GM10266 (cell line): ENCODE measurements at regions not wholly inside any gene's neighbourhood (a gene's known extent, or its start where the extent isn't known, plus 50 kb on each side); places are given as distances from the start of the nearest gene placed in this dataset.
"Not testable (repeated sequence)": the region's sequence is repeated elsewhere in the genome, so short reads cannot be mapped to it uniquely, and the experiment has no call there.

Experiments used
- DNase-seq: peaks from one replicate; pipeline ENCODE4 v3.0.0; 2012; ENCODE audit errors: extremely low spot score
- TF ChIP-seq, protein P1 (sequence below): IDR thresholded peaks from 2 replicates; pipeline ENCODE4 v1.5.1; 2012; ENCODE audit warnings: mild to moderate bottlenecking, low read depth; ENCODE audit not compliant: control insufficient read depth, insufficient read depth; ENCODE audit errors: missing control alignments

DNA sequence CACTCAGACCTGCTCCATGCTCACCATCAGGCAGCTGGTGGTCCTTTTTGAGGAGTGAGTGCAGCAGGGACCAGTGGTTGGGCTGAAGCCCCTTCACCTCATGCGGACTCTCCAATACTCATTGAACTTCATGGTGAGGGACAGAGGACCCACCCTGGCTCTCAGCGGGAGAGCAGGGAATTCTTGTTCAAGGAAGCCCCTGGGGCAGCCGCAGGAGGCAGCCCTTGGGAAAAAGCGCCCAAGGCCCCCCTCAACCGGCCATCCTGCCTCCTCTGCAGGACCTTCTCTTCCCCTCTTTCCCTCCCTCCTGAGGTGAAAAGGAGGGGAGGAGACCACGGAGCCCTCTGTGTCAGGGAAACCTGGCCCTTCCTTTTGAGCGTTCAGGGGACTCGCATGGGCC is 4510.9 kb upstream of the OR11H1 start:
- DNase-seq = not testable (repeated sequence)

GRCh38 chr22:11020522-11020921 is 4507.5 kb upstream of the OR11H1 start:
- DNase-seq = not testable (repeated sequence)

GRCh38 chr22:11026541-11026940 is 4501.5 kb upstream of the OR11H1 start:
- DNase-seq = not testable (repeated sequence)

GRCh38 chr22:11027064-11027463 is 4500.9 kb upstream of the OR11H1 start:
- DNase-seq = not testable (repeated sequence)

GRCh38 chr22:11027532-11027931 is 4500.5 kb upstream of the OR11H1 start:
- DNase-seq = not testable (repeated sequence)

DNA sequence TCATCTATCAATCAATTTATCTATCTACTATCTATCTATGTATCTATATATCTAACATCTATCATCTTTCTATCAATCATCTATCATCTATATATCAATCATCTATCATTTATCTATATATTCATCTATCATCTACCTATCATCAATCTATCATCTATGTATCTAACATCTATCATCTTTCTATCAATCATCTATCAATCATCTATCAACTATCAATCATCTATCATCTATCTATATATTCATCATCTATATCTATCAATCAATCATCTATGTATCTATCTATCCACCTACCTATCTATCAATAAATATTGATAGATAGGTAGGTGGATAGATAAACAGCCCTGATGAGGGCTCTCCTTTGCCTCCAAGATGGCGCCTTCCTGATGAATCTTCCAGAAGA is 4499.8 kb upstream of the OR11H1 start:
- DNase-seq = not testable (repeated sequence)

GRCh38 chr22:11029534-11029933 is 4498.5 kb upstream of the OR11H1 start:
- DNase-seq = not testable (repeated sequence)

DNA sequence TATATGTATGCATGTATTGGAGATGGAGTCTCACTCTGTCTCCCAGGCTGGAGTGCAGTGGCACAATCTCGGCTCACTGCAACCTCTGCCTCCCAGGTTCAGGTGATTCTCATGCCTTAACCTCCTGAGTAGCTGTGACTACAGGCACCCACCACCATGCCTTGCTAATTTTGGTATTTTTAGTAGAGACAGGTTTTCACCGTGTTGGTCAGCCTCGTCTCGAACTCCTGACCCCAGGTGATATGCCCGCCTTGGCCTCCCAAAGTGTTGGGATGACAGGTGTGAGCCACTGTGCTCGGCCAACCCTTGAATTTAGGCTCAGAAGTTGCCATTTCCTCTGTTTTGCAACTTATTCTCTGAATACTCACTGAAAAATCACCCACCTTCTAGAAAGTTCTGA is 4498.0 kb upstream of the OR11H1 start:
- DNase-seq = not testable (repeated sequence)

- not testable (repeated sequence) for DNase-seq
Observed at GRCh38 chr22:11030571-11031410, 4497.2 kb upstream of the OR11H1 start.

DNA sequence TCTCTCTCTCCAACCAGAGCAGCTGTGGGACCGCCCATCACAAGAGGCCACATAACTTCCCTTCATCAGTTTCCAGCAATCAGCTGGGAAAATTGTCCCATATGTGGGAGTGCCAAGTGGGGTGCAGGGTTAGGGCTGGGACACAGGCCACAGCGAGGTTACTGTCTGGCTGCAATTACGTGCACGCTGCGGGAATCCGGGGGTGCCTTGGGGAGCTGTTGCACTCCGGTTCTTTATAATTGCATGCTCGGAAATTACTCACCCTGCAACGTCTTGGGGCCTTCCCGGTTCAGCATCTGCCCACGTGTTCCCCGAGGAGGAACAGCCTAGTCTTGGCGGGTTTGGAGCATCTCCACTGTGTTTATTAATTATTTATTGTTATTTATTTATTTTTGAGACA is 4495.9 kb upstream of the OR11H1 start:
- DNase-seq = not testable (repeated sequence)

DNA sequence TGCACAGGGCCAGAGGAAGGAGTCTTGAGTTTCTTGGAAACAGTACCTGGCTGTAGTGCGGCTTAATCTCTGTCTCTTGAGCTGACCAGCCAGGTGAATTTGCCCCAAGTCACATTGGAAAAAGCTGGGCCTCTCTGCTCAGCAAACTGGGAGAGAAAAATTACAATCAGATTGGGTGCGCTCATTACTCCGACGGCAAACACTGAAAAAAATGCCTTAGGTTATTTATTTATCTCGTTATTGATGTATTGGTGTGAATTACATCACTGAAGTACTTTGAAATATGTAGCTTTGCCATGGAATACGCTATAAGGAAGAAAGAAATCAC is 4493.4 kb upstream of the OR11H1 start:
- DNase-seq = not testable (repeated sequence)

GRCh38 chr22:11035031-11035873 is 4492.7 kb upstream of the OR11H1 start:
- DNase-seq = not testable (repeated sequence)

DNA sequence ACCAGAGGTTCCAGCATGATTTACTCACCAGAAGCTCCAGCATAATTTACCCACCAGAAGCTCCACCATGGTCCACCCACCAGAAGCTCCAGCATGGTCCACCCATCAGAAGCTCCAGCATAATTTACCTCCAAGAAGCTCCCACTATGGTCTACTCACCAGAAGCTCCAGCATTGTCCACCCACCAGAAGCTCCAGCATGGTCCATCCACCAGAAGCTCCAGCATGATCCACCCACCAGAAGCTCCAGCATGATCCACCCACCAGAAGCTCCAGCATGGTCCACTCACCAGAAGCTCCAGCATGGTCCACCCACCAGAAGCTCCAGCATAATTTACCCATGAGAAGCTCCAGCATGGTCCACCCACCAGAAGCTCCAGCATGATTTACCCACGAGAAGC is 4490.7 kb upstream of the OR11H1 start:
- DNase-seq = not testable (repeated sequence)

DNA sequence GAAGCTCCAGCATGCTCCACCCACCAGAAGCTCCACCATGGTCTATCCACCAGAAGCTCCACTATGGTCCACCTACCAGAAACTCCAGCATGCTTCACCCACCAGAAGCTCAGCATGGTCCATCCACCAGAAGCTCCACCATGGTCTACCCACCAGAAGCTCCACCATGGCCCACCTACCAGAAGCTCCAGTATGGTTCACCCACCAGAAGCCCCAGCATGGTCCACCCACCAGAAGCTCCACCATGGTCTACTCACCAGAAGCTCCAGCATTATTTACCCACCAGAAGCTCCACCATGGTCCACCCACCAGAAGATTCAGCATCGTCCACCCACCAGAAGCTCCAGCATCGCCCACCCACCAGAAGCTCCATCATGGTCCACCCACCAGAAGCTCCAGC is 4490.2 kb upstream of the OR11H1 start:
- not testable (repeated sequence) for DNase-seq

- not testable (repeated sequence) for DNase-seq
Observed at GRCh38 chr22:11038786-11039185, 4489.2 kb upstream of the OR11H1 start.

- not testable (repeated sequence) for DNase-seq
Observed at GRCh38 chr22:11041416-11041815, 4486.6 kb upstream of the OR11H1 start.

GRCh38 chr22:11042116-11042515 is 4485.9 kb upstream of the OR11H1 start:
- TF ChIP-seq, protein P1, sequence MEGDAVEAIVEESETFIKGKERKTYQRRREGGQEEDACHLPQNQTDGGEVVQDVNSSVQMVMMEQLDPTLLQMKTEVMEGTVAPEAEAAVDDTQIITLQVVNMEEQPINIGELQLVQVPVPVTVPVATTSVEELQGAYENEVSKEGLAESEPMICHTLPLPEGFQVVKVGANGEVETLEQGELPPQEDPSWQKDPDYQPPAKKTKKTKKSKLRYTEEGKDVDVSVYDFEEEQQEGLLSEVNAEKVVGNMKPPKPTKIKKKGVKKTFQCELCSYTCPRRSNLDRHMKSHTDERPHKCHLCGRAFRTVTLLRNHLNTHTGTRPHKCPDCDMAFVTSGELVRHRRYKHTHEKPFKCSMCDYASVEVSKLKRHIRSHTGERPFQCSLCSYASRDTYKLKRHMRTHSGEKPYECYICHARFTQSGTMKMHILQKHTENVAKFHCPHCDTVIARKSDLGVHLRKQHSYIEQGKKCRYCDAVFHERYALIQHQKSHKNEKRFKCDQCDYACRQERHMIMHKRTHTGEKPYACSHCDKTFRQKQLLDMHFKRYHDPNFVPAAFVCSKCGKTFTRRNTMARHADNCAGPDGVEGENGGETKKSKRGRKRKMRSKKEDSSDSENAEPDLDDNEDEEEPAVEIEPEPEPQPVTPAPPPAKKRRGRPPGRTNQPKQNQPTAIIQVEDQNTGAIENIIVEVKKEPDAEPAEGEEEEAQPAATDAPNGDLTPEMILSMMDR = no peak
- DNase-seq = no peak

DNA sequence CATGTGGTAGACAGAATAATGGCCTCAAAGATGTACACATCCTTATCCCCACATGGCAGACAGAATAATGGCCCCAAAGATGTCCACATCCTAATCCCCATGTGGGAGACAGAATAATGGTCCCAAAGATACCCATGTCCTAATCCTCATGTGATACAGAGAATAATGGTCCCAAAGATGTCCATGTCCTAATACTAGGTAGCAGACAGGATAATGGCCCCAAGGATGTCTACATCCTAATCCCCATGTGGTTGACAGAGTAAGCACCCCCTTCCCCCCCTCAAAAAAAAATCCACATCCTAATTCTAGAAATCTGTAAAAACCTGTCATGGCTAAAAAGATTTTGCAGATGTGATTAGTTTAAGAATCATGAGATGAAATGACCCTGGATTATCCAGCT is 4484.7 kb upstream of the OR11H1 start:
- DNase-seq = not testable (repeated sequence)

- DNase-seq = not testable (repeated sequence)
Observed at GRCh38 chr22:11048884-11049283, 4479.1 kb upstream of the OR11H1 start.

- not testable (repeated sequence) for DNase-seq
Observed at GRCh38 chr22:11050226-11050625, 4477.8 kb upstream of the OR11H1 start.
